ENCODE measurements at regions not wholly inside any gene's neighbourhood (a gene's known extent, or its start where the extent isn't known, plus 50 kb on each side); places are given as distances from the start of the nearest gene placed in this dataset.

DNA sequence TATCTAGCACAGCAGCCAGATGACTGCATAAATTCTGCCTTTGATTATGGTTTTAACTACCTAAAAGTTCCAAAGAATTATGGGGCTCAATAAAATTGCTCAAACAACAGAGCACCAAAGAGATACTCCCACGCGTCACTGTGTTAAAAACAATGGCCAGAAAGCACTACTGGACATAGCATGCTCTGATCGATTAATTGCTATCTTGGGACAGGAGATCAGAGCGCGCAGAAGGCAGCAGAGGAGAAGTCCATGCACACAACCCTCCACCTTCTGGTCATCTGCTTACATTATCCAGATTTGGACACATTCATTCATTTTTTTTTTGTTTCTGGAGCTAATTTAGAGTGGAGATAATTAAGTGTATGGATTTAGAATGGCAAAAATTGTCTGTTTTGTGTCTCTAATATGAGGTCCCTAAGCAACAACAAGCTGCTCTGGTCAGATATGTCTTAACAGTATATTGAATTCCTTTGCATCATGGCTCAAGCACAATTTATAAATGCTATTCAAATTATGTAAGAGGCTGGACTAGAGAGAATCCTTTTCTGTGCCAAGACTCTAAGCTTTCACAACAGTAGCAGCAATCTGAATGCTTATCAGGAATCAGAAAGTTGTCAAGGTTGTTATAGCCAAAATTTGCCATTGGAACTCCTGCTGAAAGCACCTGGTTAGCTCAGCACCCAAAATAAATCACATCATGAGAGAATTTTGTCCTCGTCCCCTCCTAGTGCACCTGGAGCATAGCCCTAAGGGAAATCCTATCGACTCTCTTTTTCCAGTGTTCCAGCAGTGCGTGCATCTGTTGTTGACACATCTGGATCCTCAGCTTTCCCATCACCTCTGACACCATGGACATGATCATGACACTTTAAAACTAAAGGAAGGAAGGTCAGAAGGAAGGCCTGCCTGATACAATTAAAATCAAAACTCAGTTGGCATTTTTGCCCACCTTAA, 98.6 kb upstream of the HMHB1 start:
- no peak overlapping the region for H3K4me3 ChIP-seq (ENCODE audit: low read depth, low read length)
- no peak for DNase-seq (ENCODE audit: low read depth, low spot score)
- TF ChIP-seq, protein P1, sequence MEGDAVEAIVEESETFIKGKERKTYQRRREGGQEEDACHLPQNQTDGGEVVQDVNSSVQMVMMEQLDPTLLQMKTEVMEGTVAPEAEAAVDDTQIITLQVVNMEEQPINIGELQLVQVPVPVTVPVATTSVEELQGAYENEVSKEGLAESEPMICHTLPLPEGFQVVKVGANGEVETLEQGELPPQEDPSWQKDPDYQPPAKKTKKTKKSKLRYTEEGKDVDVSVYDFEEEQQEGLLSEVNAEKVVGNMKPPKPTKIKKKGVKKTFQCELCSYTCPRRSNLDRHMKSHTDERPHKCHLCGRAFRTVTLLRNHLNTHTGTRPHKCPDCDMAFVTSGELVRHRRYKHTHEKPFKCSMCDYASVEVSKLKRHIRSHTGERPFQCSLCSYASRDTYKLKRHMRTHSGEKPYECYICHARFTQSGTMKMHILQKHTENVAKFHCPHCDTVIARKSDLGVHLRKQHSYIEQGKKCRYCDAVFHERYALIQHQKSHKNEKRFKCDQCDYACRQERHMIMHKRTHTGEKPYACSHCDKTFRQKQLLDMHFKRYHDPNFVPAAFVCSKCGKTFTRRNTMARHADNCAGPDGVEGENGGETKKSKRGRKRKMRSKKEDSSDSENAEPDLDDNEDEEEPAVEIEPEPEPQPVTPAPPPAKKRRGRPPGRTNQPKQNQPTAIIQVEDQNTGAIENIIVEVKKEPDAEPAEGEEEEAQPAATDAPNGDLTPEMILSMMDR (IDR thresholded peaks at IDR 0.05; ENCODE audit: low read depth, low read length) = no peak
- in situ Hi-C loops (cut with HindIII; ENCODE audit: low sequenced_read_pairs) = no loop called here

DNA sequence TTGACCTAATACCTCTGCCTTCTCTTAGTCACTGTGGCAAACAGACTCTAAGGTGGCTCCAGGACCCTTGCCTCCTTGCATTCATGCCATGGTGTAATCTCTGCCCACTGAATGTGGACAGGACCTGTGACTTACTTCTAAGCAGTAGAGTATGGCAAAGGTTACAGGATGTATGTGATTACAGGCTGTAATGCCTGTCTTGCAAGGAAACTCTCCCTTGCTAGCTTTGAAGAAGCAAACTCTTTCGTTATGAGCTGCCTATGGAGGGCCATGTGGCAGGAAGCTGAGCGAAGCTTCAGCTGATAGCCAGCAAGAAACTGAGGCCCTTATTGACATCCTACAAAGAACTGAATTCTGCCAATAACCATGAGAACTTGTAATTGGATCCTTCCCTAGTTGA, 103.3 kb upstream of the HMHB1 start:
- DNase-seq (ENCODE audit: low read depth, low spot score) = no peak
- in situ Hi-C loops (cut with HindIII; ENCODE audit: low sequenced_read_pairs) = no loop called here
- H3K4me3 ChIP-seq (ENCODE audit: low read depth, low read length) = no peak overlapping the region
- TF ChIP-seq, protein P1 (IDR thresholded peaks at IDR 0.05; ENCODE audit: low read depth, low read length) = no peak

DNA sequence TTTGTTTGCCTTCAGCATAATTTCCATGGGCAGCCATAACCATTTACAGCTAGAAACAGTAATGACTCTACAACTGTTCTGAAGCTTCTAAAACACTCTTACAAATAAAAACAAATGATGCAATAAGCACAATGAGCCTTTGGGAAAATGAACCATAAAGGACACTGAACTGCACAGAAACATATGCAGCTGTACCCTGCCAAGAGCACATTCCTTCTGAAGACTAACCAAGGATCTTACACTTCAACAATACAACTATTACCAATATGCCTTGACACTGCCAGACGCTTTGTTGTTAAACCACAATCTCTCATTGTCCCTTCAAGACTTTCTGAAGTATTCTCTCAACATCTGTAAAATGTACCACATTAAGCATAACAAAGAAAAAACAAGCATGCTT, 104.2 kb upstream of the HMHB1 start:
- TF ChIP-seq, protein P1 (IDR thresholded peaks at IDR 0.05; ENCODE audit: low read depth, low read length) = no peak
- in situ Hi-C loops (cut with HindIII; ENCODE audit: low sequenced_read_pairs) = no loop called here
- no peak overlapping the region for H3K4me3 ChIP-seq (ENCODE audit: low read depth, low read length)
- DNase-seq (ENCODE audit: low read depth, low spot score) = peak; percentile 59

DNA sequence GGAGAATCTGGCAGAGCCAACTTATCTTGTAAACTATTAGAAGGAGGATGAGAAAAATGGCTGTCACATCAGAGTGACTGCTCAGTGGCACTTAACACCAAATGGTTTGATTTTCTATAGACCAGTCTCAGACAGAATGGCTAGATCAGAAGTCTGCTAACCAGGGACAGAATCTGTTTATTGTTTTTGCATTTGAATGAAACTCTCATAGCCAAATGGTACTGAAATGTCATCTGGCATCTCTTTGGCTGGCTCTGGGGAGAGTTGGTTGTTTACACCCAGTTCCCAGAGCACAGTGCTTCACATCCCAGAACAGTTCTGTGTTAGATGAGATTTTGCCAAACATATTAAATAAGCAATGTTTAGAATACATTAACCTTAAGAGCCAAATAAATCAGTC, 106.6 kb upstream of the HMHB1 start:
- no peak overlapping the region for H3K4me3 ChIP-seq (ENCODE audit: low read depth, low read length)
- TF ChIP-seq, protein P1 (IDR thresholded peaks at IDR 0.05; ENCODE audit: low read depth, low read length) = no peak
- in situ Hi-C loops (cut with HindIII; ENCODE audit: low sequenced_read_pairs) = no loop called here
- no peak for DNase-seq (ENCODE audit: low read depth, low spot score)

DNA sequence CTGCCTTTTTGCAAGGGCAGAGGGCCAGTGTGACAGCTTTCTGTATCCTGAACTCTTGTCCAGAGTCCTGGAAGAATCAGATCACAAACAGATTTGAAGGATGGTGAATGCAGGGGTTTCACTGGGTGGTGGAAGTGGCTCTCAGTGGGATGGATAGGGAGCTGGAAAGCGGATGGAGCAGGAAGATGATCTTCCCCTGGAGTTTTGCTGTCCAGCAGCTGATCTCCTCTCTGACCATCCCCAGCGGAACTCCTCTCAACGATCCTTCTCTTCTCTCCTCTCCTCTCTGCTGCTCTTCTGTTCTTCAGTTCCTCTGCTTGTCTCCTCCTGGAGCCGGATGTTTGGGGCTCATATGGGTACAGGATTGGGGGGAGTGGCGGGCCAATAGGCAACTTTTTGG, 108.3 kb upstream of the HMHB1 start:
- TF ChIP-seq, protein P1 (IDR thresholded peaks at IDR 0.05; ENCODE audit: low read depth, low read length) = no peak
- no peak for DNase-seq (ENCODE audit: low read depth, low spot score)
- in situ Hi-C loops (cut with HindIII; ENCODE audit: low sequenced_read_pairs) = no loop called here
- no peak overlapping the region for H3K4me3 ChIP-seq (ENCODE audit: low read depth, low read length)

DNA sequence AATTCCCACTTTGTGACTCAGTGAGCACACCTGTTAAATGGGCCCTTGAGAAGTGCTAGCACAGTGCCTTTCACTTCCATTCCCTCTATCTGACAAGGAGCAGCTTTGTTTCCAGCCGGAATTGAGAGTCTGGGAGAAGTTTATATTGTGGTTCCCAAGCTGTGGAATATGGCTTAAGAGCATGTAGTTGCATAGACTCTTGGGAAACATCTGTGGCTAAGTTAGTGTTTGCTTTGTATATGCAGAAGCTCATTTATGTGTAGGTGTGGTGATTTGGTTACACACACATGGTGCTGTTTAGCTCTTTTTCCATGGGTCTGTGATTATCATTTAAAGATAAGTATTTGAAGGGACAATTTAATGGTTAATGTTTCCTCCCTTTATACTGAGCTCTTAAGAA, 110.5 kb upstream of the HMHB1 start:
- in situ Hi-C loops (cut with HindIII; ENCODE audit: low sequenced_read_pairs) = no loop called here
- TF ChIP-seq, protein P1 (IDR thresholded peaks at IDR 0.05; ENCODE audit: low read depth, low read length) = no peak

More for the DNA sequence above, 110.5 kb upstream of the HMHB1 start:
- H3K4me3 ChIP-seq (ENCODE audit: low read depth, low read length) = no peak overlapping the region
- no peak for DNase-seq (ENCODE audit: low read depth, low spot score)
